Liver (tissue), 8 donors: ENCODE measurements at regions not wholly inside any gene's neighbourhood (a gene's known extent, or its start where the extent isn't known, plus 50 kb on each side); places are given as distances from the start of the nearest gene placed in this dataset.

ENCODE experiments used
- DNase-seq: peaks from one replicate; pipeline ENCODE4 v3.0.0-alpha.2; 2017; ENCODE audit warnings: low spot score
- H3K27ac ChIP-seq, 2 donors: one replicate each; pipeline ENCODE4 v1.7.0; 2013; ENCODE audit warnings: inconsistent platforms in 2 of 2, low read length in 2 of 2, control low read depth in 1 of 2, low read depth in 1 of 2, mild to moderate bottlenecking in 1 of 2
- H3K27me3 ChIP-seq, 4 donors: one replicate each; pipeline versions ENCODE4 v1.6.1 to v1.7.0; 2013; ENCODE audit warnings: low read length in 3 of 4, inconsistent platforms in 1 of 4, mild to moderate bottlenecking in 1 of 4, moderate library complexity in 1 of 4; ENCODE audit not compliant: control insufficient read depth in 4 of 4, insufficient read depth in 4 of 4
- H3K36me3 ChIP-seq, 4 donors: one replicate each; pipeline versions ENCODE4 v1.6.1 to v1.7.0; 2013; ENCODE audit warnings: low read length in 3 of 4, mild to moderate bottlenecking in 3 of 4, low read depth in 1 of 4, moderate library complexity in 1 of 4; ENCODE audit not compliant: control insufficient read depth in 4 of 4, insufficient read depth in 3 of 4
- H3K4me1 ChIP-seq, 4 donors: one replicate each; pipeline versions ENCODE4 v1.6.1 to v1.7.0; 2013; ENCODE audit warnings: low read length in 3 of 4, mild to moderate bottlenecking in 3 of 4, moderate library complexity in 1 of 4; ENCODE audit not compliant: control insufficient read depth in 4 of 4, insufficient read depth in 4 of 4
- H3K4me3 ChIP-seq, 3 donors: one replicate each; pipeline versions ENCODE4 v1.6.1 to v1.7.0; 2013; ENCODE audit warnings: low read length in 3 of 3, control low read depth in 1 of 3, low read depth in 1 of 3, mild to moderate bottlenecking in 1 of 3
- H3K9ac ChIP-seq, 2 donors: one replicate each; pipeline ENCODE4 v1.7.0; 2013; ENCODE audit warnings: low read length in 2 of 2, mild to moderate bottlenecking in 2 of 2, moderate library complexity in 2 of 2, control low read depth in 1 of 2, low read depth in 1 of 2
- H3K9me3 ChIP-seq, 4 donors: one replicate each; pipeline versions ENCODE4 v1.6.1 to v1.7.0; 2013; ENCODE audit warnings: low read length in 3 of 4; ENCODE audit not compliant: control insufficient read depth in 4 of 4
- ATF3 ChIP-seq: IDR thresholded peaks from 2 replicates; pipeline ENCODE4 v1.6.1; 2016; ENCODE audit warnings: antibody characterized with exemption
- CTCF ChIP-seq: fragments of 150-350 bp; IDR thresholded peaks from 2 replicates; pipeline ENCODE4 v1.5.1; 2017; ENCODE audit warnings: improper control_type of control experiment, low read depth, low read length; ENCODE audit not compliant: missing input control
- FOXA1 ChIP-seq: IDR thresholded peaks from 2 replicates; pipeline ENCODE4 v1.6.1; 2016; ENCODE audit warnings: antibody characterized with exemption
- FOXA2 ChIP-seq: IDR thresholded peaks from 2 replicates; pipeline ENCODE4 v1.6.1; 2016; ENCODE audit warnings: antibody characterized with exemption
- GABPA ChIP-seq, 2 donors: IDR thresholded peaks in 1 of 2; conservative IDR thresholded peaks in 1 of 2; 2 replicates each; pipeline ENCODE4 v1.6.1; 2016; ENCODE audit warnings: antibody characterized with exemption in 2 of 2, mild to moderate bottlenecking in 1 of 2, moderate library complexity in 1 of 2
- HNF4A ChIP-seq, 2 donors: conservative IDR thresholded peaks; 2 replicates each; pipeline ENCODE4 v1.6.1; 2016; ENCODE audit warnings: antibody characterized with exemption in 2 of 2, mild to moderate bottlenecking in 2 of 2
- HNF4G ChIP-seq: IDR thresholded peaks from 2 replicates; pipeline ENCODE4 v1.6.1; 2016; ENCODE audit warnings: antibody characterized with exemption
- JUND ChIP-seq, 2 donors: IDR thresholded peaks; 2 replicates each; pipeline ENCODE4 v1.6.1; 2016; ENCODE audit warnings: antibody characterized with exemption in 2 of 2
- MAX ChIP-seq: IDR thresholded peaks from 2 replicates; pipeline ENCODE4 v1.6.1; 2016; ENCODE audit warnings: antibody characterized with exemption
- NR2F2 ChIP-seq: IDR thresholded peaks from 2 replicates; pipeline ENCODE4 v1.6.1; 2016; ENCODE audit warnings: antibody characterized with exemption
- RAD21 ChIP-seq, 2 donors: IDR thresholded peaks; 2 replicates each; pipeline ENCODE4 v1.6.1; 2016; ENCODE audit warnings: antibody characterized with exemption in 2 of 2, mild to moderate bottlenecking in 2 of 2
- REST ChIP-seq: IDR thresholded peaks from 2 replicates; pipeline ENCODE4 v1.6.1; 2016; ENCODE audit warnings: antibody characterized with exemption, mild to moderate bottlenecking
- RXRA ChIP-seq, 2 donors: IDR thresholded peaks; 2 replicates each; pipeline ENCODE4 v1.6.1; 2017 to 2018; ENCODE audit warnings: antibody characterized with exemption in 2 of 2, mild to moderate bottlenecking in 1 of 2
- TAF1 ChIP-seq: conservative IDR thresholded peaks from 2 replicates; pipeline ENCODE4 v1.6.1; 2016; ENCODE audit warnings: antibody characterized with exemption, mild to moderate bottlenecking
- YY1 ChIP-seq: IDR thresholded peaks from 2 replicates; pipeline ENCODE4 v1.6.1; 2016; ENCODE audit warnings: antibody characterized with exemption, mild to moderate bottlenecking
- WGBS: extraction: QIAGEN DNeasy Blood & Tissue Kit; methylation state at CpG from one replicate; pipeline ENCODE4 v1.1.7; 2013; 5-methylcytosine and 5-hydroxymethylcytosine counted together
- donor health status: healthy.
- donor health status: healthy.
- donor health status: healthy.
- donor health status: healthy.
- donor health status: healthy.

- TF ChIP-seq FOXA2 (no peak), CTCF (no peak), ATF3 (no peak), RXRA (IDR thresholded peaks at IDR 0.05) (no peak), HNF4G (no peak), FOXA1 (no peak), TAF1 (no peak), REST (no peak), GABPA (IDR thresholded peaks at IDR 0.05 in 1 of 2, conservative IDR thresholded peaks at IDR 0.05 in 1 of 2) (no peak), MAX (no peak), YY1 (no peak), NR2F2 (no peak), HNF4A (conservative IDR thresholded peaks at IDR 0.05) (no peak)
- WGBS = 81% methylated on average over 4 of the region's 4 CpGs
- no peak overlapping the region for H3K27ac ChIP-seq
Measured at GRCh38 chr7:57300747-57301146, 149.2 kb upstream of the ZNF716 start.

GRCh38 chr7:57305192-57305748 is 144.7 kb upstream of the ZNF716 start:
- H3K9ac ChIP-seq = no peak overlapping the region
- no peaks in the 10 kb centered on the region for H3K27me3 ChIP-seq
- H3K27ac ChIP-seq = no peak overlapping the region
- no peaks in the 10 kb centered on the region for H3K36me3 ChIP-seq
- DNase-seq = no peak
- 43% methylated on average over 17 of the region's 17 CpGs for WGBS
- no peak overlapping the region for H3K4me3 ChIP-seq
- peaks cover 0 to 7% (median 2%) of the 10 kb centered on the region in 4 donors for H3K9me3 ChIP-seq
- TF ChIP-seq RAD21 (IDR thresholded peaks at IDR 0.05) (peak; percentile 69 to 75), FOXA1 (no peak), JUND (IDR thresholded peaks at IDR 0.05) (no peak), CTCF (peak; percentile 49), GABPA (IDR thresholded peaks at IDR 0.05 in 1 of 2, conservative IDR thresholded peaks at IDR 0.05 in 1 of 2) (no peak)
- H3K4me1 ChIP-seq = peaks cover 0 to 3% (median 0%) of the 10 kb centered on the region in 4 donors

More at GRCh38 chr7:57300747-57301146, 149.2 kb upstream of the ZNF716 start:
- H3K9ac ChIP-seq = no peak overlapping the region
- no peak overlapping the region for H3K4me3 ChIP-seq
- DNase-seq = no peak
- H3K9me3 ChIP-seq = peaks cover 0 to 9% (median 4%) of the 10 kb centered on the region in 4 donors
- no peaks in the 10 kb centered on the region for H3K27me3 ChIP-seq
- no peaks in the 10 kb centered on the region for H3K36me3 ChIP-seq
- peaks cover 0 to 3% (median 0%) of the 10 kb centered on the region in 4 donors for H3K4me1 ChIP-seq
